Liver (tissue), 6 donors: ENCODE measurements at regions not wholly inside any gene's neighbourhood (a gene's known extent, or its start where the extent isn't known, plus 50 kb on each side); places are given as distances from the start of the nearest gene placed in this dataset.
"Not testable (repeated sequence)": the region's sequence is repeated elsewhere in the genome, so short reads cannot be mapped to it uniquely, and the experiment has no call there.

Experiments
- DNase-seq: peaks from one replicate; pipeline ENCODE4 v3.0.0-alpha.2; 2017; ENCODE audit warnings: low spot score
- H3K27ac ChIP-seq, 2 donors: one replicate each; pipeline ENCODE4 v1.7.0; 2013; ENCODE audit warnings: inconsistent platforms in 2 of 2, low read length in 2 of 2, control low read depth in 1 of 2, low read depth in 1 of 2, mild to moderate bottlenecking in 1 of 2
- H3K27me3 ChIP-seq, 4 donors: one replicate each; pipeline versions ENCODE4 v1.6.1 to v1.7.0; 2013; ENCODE audit warnings: low read length in 3 of 4, inconsistent platforms in 1 of 4, mild to moderate bottlenecking in 1 of 4, moderate library complexity in 1 of 4; ENCODE audit not compliant: control insufficient read depth in 4 of 4, insufficient read depth in 4 of 4
- H3K36me3 ChIP-seq, 4 donors: one replicate each; pipeline versions ENCODE4 v1.6.1 to v1.7.0; 2013; ENCODE audit warnings: low read length in 3 of 4, mild to moderate bottlenecking in 3 of 4, low read depth in 1 of 4, moderate library complexity in 1 of 4; ENCODE audit not compliant: control insufficient read depth in 4 of 4, insufficient read depth in 3 of 4
- H3K4me1 ChIP-seq, 4 donors: one replicate each; pipeline versions ENCODE4 v1.6.1 to v1.7.0; 2013; ENCODE audit warnings: low read length in 3 of 4, mild to moderate bottlenecking in 3 of 4, moderate library complexity in 1 of 4; ENCODE audit not compliant: control insufficient read depth in 4 of 4, insufficient read depth in 4 of 4
- H3K4me3 ChIP-seq, 3 donors: one replicate each; pipeline versions ENCODE4 v1.6.1 to v1.7.0; 2013; ENCODE audit warnings: low read length in 3 of 3, control low read depth in 1 of 3, low read depth in 1 of 3, mild to moderate bottlenecking in 1 of 3
- H3K9ac ChIP-seq, 2 donors: one replicate each; pipeline ENCODE4 v1.7.0; 2013; ENCODE audit warnings: low read length in 2 of 2, mild to moderate bottlenecking in 2 of 2, moderate library complexity in 2 of 2, control low read depth in 1 of 2, low read depth in 1 of 2
- H3K9me3 ChIP-seq, 4 donors: one replicate each; pipeline versions ENCODE4 v1.6.1 to v1.7.0; 2013; ENCODE audit warnings: low read length in 3 of 4; ENCODE audit not compliant: control insufficient read depth in 4 of 4
- WGBS: extraction: QIAGEN DNeasy Blood & Tissue Kit; methylation state at CpG from one replicate; pipeline ENCODE4 v1.1.7; 2013; 5-methylcytosine and 5-hydroxymethylcytosine counted together
- donor health status: healthy.
- donor health status: healthy.
- donor health status: healthy.

DNA sequence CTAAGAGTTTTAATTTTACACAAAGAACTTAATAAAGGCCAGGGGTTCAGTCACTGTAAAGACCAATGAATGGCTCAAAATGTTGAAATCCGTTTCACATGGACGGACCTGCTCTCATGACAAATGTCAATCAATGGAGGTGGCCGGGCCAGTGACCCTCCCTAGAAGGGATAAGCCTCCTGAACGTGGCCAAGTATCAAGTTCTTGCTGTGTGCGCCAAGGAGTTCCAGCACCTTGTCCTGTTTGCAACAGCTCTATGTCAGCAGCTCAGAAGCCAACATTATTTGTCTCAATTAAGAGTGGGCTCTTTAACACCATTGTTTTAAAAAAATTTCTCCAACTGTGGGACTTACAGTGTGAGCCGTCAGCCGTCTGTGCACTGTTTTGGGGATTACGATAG is 4028.7 kb upstream of the TPTE start:
- H3K27me3 ChIP-seq, H3K27ac ChIP-seq, H3K9me3 ChIP-seq, H3K9ac ChIP-seq, H3K36me3 ChIP-seq, H3K4me1 ChIP-seq, DNase-seq, H3K4me3 ChIP-seq: not testable (repeated sequence)
- no CpG with 5 or more reads among the region's 8 CpGs for WGBS

DNA sequence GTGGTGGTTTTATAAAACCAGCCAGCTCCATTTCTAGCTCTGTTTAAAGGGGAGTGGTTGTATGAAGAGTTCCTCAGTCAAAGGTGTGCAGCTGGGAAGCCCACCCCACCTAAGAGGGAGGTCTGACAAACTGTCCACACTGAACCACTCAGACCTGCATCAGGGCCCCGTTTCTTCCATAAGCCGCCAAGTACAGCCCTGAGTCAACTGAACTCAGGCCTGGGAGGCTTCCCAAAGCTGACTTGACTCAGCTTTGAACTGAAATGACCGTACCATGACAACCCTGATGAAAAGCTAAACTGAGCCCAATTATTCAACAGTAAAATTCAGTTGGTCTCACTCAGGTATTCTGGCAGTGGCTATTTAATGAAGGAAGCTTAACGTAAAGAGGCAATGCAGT is 4027.4 kb upstream of the TPTE start:
- H3K9me3 ChIP-seq, H3K4me1 ChIP-seq, DNase-seq, H3K27me3 ChIP-seq, H3K9ac ChIP-seq, H3K4me3 ChIP-seq, H3K27ac ChIP-seq, H3K36me3 ChIP-seq: not testable (repeated sequence)
- no CpG with 5 or more reads among the region's 4 CpGs for WGBS

DNA sequence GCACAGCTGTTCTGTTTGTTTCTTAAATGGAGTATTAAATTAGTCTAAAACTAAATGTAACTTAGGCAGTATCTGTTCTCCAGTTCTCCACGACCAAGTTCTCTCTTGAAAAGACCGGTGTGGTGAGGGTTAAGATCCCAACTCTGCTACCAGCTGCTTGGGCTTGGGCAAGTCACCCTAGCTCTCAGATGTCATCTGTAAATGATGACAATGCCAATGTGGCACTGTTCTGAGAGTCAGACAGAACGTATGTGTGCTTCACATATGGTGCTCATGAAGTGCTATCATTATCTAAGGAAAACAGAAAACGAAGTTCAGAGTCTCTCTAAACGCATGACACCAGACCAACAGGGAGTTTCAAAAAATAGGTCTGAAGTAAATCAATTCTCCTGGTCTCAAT is 4025.0 kb upstream of the TPTE start:
- not testable (repeated sequence) for H3K4me1 ChIP-seq, H3K36me3 ChIP-seq, H3K4me3 ChIP-seq, H3K9ac ChIP-seq, H3K27ac ChIP-seq, H3K27me3 ChIP-seq, H3K9me3 ChIP-seq, DNase-seq
- no CpG with 5 or more reads among the region's 5 CpGs for WGBS

DNA sequence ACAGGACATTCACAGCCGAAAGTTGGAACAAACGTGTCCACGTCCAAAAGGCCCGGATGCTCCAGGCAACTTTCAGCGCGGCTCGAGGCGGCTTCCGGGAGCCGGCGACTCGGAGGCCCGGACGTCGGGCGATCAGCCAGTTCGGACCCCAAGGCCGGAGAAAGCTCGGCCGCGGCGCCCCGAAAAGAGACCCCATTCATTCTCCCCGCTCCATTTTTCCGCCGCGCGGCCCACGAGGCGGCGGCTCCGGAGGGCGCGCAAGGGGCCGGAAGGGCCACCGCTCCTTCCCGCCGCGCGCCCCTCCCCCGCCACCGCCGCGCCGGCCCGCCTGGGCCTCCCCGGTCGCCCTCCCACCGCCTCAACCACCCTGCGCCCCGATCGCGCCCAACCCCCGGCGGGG is 4022.7 kb upstream of the TPTE start:
- not testable (repeated sequence) for H3K9me3 ChIP-seq, H3K4me1 ChIP-seq, H3K27me3 ChIP-seq, DNase-seq, H3K9ac ChIP-seq, H3K36me3 ChIP-seq
- 0% methylated on average over 28 of the region's 55 CpGs for WGBS
- H3K4me3 ChIP-seq: peak overlapping the region in 2 of 3 donors; percentile 28 to 46
- peak overlapping the region in 1 of 2 donors; percentile 12 for H3K27ac ChIP-seq

DNA sequence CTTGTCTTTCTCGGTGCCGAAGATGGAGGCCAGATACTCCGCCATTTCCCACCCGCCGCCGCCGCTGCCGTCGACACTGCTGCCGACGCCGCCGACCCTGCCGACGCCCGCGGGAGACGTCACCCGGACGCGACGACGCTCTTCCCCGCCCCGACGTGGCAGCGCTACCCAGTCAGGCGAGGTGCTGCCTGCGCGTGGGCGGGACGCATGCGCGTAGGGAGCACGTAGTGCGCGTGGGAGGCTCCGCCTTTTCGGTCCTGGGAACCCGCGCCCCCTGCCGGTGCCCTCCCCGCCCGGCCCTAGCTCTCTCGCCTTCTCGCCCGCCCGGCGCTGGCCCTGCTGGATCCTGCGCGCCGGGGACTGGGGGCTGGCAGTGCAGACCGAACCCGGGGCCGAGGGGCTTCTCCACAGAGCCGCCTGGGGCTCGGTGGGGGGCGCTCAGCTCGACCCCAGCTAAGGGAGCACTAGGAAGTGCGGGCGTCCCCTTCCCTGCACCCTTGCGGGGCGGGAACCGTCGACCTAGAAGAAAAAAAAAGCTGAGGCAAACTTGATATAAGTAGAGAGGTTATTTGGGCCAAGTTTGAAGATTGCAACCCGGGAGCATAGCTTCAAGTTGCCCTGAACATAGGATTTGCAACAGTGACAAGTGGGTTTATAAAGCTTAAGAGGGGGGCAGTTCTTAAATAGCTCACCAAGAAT is 4022.1 kb upstream of the TPTE start:
- H3K4me1 ChIP-seq, H3K36me3 ChIP-seq, H3K27me3 ChIP-seq, DNase-seq, H3K9me3 ChIP-seq, H3K27ac ChIP-seq, H3K4me3 ChIP-seq, H3K9ac ChIP-seq: not testable (repeated sequence)
- WGBS: 1% methylated on average over 20 of the region's 66 CpGs

DNA sequence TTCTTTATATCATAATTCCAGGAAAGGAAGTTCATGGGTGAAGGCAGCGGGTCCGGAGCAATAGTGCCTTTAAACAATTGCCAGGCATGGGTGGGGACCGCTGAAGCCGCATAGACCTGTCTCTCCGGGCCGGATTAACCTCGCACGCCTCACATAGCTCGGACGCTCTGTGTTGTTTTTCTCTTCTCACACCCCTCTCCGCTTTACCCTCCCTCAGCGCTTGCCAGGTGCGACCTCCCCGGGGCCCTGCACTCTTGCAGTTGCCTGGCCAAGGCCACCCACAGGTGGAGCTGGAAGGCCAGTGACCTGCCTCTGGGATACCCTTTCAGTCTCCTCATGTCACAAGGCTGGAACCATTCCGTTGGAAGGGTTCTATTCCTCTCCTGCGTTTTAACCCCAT is 4021.5 kb upstream of the TPTE start:
- WGBS: no CpG with 5 or more reads among the region's 16 CpGs
- not testable (repeated sequence) for H3K36me3 ChIP-seq, H3K9me3 ChIP-seq, H3K27me3 ChIP-seq, DNase-seq, H3K4me3 ChIP-seq, H3K27ac ChIP-seq, H3K4me1 ChIP-seq, H3K9ac ChIP-seq

DNA sequence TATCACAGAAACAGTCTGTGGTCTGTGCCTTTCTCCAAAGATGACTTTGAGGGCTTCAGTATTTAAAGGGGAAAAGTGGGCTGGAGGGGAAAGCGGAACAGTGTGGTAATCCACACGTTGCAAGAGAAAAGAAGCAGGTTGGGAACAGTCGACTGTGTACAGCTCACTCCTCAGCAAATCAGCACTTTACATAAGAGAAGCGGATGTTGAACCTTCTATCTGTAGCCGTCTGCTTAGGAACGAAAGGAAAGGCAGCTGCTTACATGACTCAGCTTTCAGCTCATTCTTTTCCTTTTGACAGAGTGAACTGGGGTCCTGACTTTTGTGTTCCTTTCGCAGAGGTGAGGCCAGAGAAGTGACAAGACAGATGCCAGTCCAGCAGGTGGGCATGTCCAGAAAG is 4020.7 kb upstream of the TPTE start:
- not testable (repeated sequence) for H3K27me3 ChIP-seq, H3K36me3 ChIP-seq, H3K4me1 ChIP-seq, H3K9ac ChIP-seq, H3K4me3 ChIP-seq, H3K27ac ChIP-seq, DNase-seq, H3K9me3 ChIP-seq
- WGBS: no CpG with 5 or more reads among the region's 7 CpGs

DNA sequence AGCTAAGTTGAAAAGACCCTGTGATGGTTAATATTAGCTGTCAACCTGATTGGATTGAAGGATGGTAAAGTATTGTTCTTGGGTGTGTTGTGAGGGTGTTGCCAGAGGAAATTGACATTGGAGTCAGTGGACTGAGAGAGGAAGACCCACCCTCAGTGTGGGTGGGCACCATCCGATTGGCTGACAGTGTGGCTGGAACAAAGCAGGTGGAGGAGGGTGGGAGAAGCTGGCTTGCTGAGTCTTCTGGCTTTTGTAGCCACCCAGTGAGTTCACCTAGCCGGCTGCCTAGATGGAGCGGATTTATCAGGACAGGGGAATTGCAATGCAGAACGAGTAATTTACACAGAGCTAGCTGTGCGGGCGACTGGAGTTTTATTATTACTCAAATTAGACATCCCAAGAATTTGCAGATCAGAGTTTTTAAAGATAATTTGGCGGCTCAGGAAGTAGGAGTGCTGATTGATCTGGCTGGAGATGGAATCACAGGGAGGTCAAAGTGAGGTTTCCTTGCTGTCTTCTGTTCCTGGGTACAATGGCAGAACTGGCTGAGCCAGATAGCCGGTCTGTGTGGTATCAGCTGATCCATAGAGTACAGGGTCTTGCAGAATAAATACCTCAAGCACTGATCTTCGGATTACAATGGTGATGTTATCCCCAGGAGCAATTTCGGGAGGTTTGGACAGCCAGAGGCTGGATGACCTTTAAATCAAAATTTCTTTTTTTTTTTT is 4015.1 kb upstream of the TPTE start:
- H3K9ac ChIP-seq, H3K27me3 ChIP-seq, H3K9me3 ChIP-seq, H3K4me3 ChIP-seq, H3K27ac ChIP-seq, H3K4me1 ChIP-seq, DNase-seq, H3K36me3 ChIP-seq: not testable (repeated sequence)
- WGBS: 95% methylated on average over 6 of the region's 10 CpGs
